ENCODE measurements at regions not wholly inside any gene's neighbourhood (a gene's known extent, or its start where the extent isn't known, plus 50 kb on each side); places are given as distances from the start of the nearest gene placed in this dataset.
"Not testable (repeated sequence)": the region's sequence is repeated elsewhere in the genome, so short reads cannot be mapped to it uniquely, and the experiment has no call there.

- no peak for DNase-seq (ENCODE audit: low read depth)
These were observed 233.7 kb upstream of the HNRNPA3 start for GRCh38 chr2:176978921-176979320.

GRCh38 chr2:176979981-176980710 lies 232.4 kb upstream of the HNRNPA3 start:
- no peak for DNase-seq (ENCODE audit: low read depth)

- no peak for DNase-seq (ENCODE audit: low read depth)
These were observed 227.6 kb upstream of the HNRNPA3 start for GRCh38 chr2:176984987-176985386.

GRCh38 chr2:176985871-176986270 lies 226.7 kb upstream of the HNRNPA3 start:
- no peak for DNase-seq (ENCODE audit: low read depth)

- no peak for DNase-seq (ENCODE audit: low read depth)
These were observed 226.1 kb upstream of the HNRNPA3 start for GRCh38 chr2:176986487-176986886.

GRCh38 chr2:176991411-176991810 lies 221.2 kb upstream of the HNRNPA3 start:
- no peak for DNase-seq (ENCODE audit: low read depth)

- no peak for DNase-seq (ENCODE audit: low read depth)
These were observed 215.4 kb upstream of the HNRNPA3 start for GRCh38 chr2:176997074-176997791.

GRCh38 chr2:176997792-176998169 lies 214.8 kb upstream of the HNRNPA3 start:
- DNase-seq (ENCODE audit: low read depth): no peak

GRCh38 chr2:176999301-176999700 lies 213.3 kb upstream of the HNRNPA3 start:
- no peak for DNase-seq (ENCODE audit: low read depth)

GRCh38 chr2:177000061-177000714 lies 212.4 kb upstream of the HNRNPA3 start:
- DNase-seq (ENCODE audit: low read depth): no peak

- DNase-seq (ENCODE audit: low read depth): no peak
These were observed 211.9 kb upstream of the HNRNPA3 start for GRCh38 chr2:177000715-177001072.

GRCh38 chr2:177001334-177001733 lies 211.3 kb upstream of the HNRNPA3 start:
- no peak for DNase-seq (ENCODE audit: low read depth)

- no peak for DNase-seq (ENCODE audit: low read depth)
These were observed 209.6 kb upstream of the HNRNPA3 start for GRCh38 chr2:177002983-177003382.

GRCh38 chr2:177007726-177008125 lies 204.9 kb upstream of the HNRNPA3 start:
- not testable (repeated sequence) for DNase-seq (ENCODE audit: low read depth)

GRCh38 chr2:177008662-177009061 lies 203.9 kb upstream of the HNRNPA3 start:
- DNase-seq (ENCODE audit: low read depth): not testable (repeated sequence)

- DNase-seq (ENCODE audit: low read depth): peak; percentile 78
These were observed 202.4 kb upstream of the HNRNPA3 start for GRCh38 chr2:177010146-177010545.

GRCh38 chr2:177010861-177011260 lies 201.7 kb upstream of the HNRNPA3 start:
- DNase-seq (ENCODE audit: low read depth): no peak

- DNase-seq (ENCODE audit: low read depth): no peak
These were observed 197.6 kb upstream of the HNRNPA3 start for GRCh38 chr2:177014946-177015345.

- no peak for DNase-seq (ENCODE audit: low read depth)
These were observed 197.2 kb upstream of the HNRNPA3 start for GRCh38 chr2:177015356-177015923.

- DNase-seq (ENCODE audit: low read depth): no peak
These were observed 192.0 kb upstream of the HNRNPA3 start for GRCh38 chr2:177020524-177021119.

- no peak for DNase-seq (ENCODE audit: low read depth)
These were observed 190.8 kb upstream of the HNRNPA3 start for GRCh38 chr2:177021706-177022343.

GRCh38 chr2:177024765-177025164 lies 187.8 kb upstream of the HNRNPA3 start:
- DNase-seq (ENCODE audit: low read depth): no peak
